ACC112 (cell line): ENCODE measurements at regions not wholly inside any gene's neighbourhood (a gene's known extent, or its start where the extent isn't known, plus 50 kb on each side); places are given as distances from the start of the nearest gene placed in this dataset.
A peak's percentile ranks its signal among the peaks of the same experiment; 100 is the strongest.

ENCODE experiments used
- H2AFZ ChIP-seq: fragments of 200-600 bp; sonication (generic); one replicate; pipeline ENCODE4 v1.6.0; 2017; ENCODE audit warnings: antibody characterized with exemption, low read length; ENCODE audit not compliant: unreplicated experiment
- H3K27ac ChIP-seq: fragments of 200-600 bp; sonication (generic); 2 replicates; pipeline ENCODE4 v1.5.1; 2014; ENCODE audit warnings: low read depth, mild to moderate bottlenecking, antibody characterized with exemption, low read length, moderate library complexity
- H3K27me3 ChIP-seq: fragments of 200-600 bp; sonication (generic); 2 replicates; pipeline ENCODE4 v1.6.1; 2014; ENCODE audit warnings: mild to moderate bottlenecking, antibody characterized with exemption, low read length, moderate library complexity, mixed read lengths; ENCODE audit not compliant: insufficient read depth
- H3K36me3 ChIP-seq: fragments of 200-600 bp; sonication (generic); 2 replicates; pipeline ENCODE4 v1.6.1; 2016; ENCODE audit warnings: mild to moderate bottlenecking, antibody characterized with exemption, low read length, moderate library complexity, mixed read lengths; ENCODE audit not compliant: insufficient read depth
- H3K4me1 ChIP-seq: fragments of 200-600 bp; sonication (generic); one replicate; pipeline ENCODE4 v1.6.1; 2016; ENCODE audit warnings: low read length, mixed read lengths; ENCODE audit not compliant: insufficient read depth, unreplicated experiment, control insufficient read depth
- H3K4me3 ChIP-seq: fragments of 200-600 bp; sonication (generic); 2 replicates; pipeline ENCODE4 v1.5.1; 2014; ENCODE audit warnings: mild to moderate bottlenecking, low read depth, low read length
- H3K79me2 ChIP-seq: fragments of 200-600 bp; sonication (generic); one replicate; pipeline ENCODE4 v1.6.0; 2016; ENCODE audit warnings: low read length; ENCODE audit not compliant: control insufficient read depth, unreplicated experiment, insufficient read depth

DNA sequence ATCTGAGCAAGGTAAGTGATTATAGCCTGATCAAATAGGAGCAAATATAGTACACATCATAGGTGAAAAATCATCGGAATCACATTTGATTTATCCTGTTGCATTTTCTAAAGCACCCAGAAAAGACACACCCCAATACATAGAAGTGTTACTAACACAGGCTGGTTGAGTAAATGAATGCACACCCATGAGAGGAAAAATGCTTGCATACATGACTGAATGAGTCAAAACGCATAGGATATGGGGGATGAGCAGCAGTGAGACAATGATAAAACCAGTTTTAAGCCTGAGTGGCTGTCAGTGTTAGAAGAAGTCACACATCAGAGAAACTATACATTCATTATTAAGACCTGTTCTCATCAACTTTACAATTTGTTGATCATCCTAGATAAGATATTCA lies 449.6 kb upstream of the CDH20 start:
- no peaks in the 10 kb centered on the region for H3K36me3 ChIP-seq
- H3K27ac ChIP-seq, result no peak overlapping the region

DNA sequence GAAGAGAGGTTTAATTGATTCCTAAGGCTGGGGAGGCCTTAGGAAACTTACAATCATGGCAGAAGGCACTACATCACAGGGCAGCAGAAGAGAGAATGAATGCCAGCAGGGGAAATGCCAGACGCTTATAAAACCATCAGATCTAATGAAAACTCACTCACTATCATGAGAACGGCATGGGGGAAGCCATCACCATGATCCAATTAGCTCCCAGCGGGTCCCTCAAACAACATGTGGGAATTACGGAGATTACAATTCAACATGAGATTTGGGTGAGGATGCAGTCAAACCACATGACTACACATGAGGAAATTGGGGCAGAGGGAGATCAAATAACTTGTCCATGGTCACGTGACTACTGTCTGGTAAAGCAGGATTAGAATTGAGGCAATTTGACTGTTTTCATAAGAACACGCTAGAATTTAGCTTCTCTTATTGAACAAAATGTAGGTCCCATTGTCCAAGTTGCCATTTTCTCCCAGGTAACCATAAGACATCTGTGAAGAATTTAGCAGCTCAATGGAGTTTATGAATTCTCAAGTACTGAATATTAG lies 445.1 kb upstream of the CDH20 start:
- H3K4me1 ChIP-seq, result peaks cover 12% of the 10 kb centered on the region
- H3K79me2 ChIP-seq, result no peaks in the 10 kb centered on the region
- no peak overlapping the region for H2AFZ ChIP-seq
- no peaks in the 10 kb centered on the region for H3K36me3 ChIP-seq
- H3K27me3 ChIP-seq, result no peaks in the 10 kb centered on the region
- H3K4me3 ChIP-seq, result no peak overlapping the region
- no peak overlapping the region for H3K27ac ChIP-seq

More for the DNA sequence above, 449.6 kb upstream of the CDH20 start:
- Histone ChIP-seq H3K27me3 (no peaks in the 10 kb centered on the region), H3K79me2 (no peaks in the 10 kb centered on the region), H3K4me1 (no peaks in the 10 kb centered on the region), H2AFZ (no peak overlapping the region), H3K4me3 (no peak overlapping the region)

DNA sequence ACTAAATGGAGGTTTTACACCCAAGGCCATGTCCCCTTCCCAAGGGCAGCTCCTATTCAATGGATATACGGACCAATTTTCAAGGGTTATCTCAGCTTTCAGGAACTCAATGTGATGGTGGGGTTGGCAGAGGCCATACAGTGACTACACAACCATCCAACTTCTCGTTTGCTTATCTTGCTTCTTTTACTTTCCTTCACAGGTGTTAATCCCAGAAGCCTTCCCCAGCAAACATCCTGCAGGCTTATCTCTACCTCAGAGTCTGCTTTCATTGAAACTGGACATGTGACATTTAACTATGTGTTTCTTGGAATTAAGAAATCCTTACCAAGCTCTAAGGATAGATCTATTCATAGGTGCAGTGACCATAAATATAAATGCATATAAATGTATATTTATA lies 443.8 kb upstream of the CDH20 start:
- no peaks in the 10 kb centered on the region for H3K36me3 ChIP-seq
- H3K79me2 ChIP-seq, result no peaks in the 10 kb centered on the region
- H3K27ac ChIP-seq, result no peak overlapping the region

DNA sequence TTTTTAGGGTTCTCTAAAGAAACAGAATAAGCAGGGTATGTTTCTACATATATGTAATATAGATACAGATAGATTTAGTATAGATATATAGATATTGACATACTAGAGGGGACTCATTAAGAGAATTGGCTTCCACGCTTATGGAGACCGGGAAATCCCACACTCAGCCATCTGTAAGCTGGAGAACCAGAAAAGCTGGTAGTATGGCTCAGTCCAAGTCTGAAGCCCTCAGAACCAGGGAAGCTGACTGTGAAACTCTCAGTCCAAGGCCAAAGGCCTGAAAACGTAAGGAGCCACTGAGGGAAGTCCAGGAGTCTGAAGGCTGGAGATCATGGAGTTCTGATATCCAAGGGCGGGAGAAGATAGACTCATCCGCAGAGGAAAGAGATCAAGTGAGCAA lies 441.3 kb upstream of the CDH20 start:
- no peak overlapping the region for H3K4me3 ChIP-seq
- peaks cover 45% of the 10 kb centered on the region for H3K4me1 ChIP-seq
- no peaks in the 10 kb centered on the region for H3K36me3 ChIP-seq
- peak overlapping the region; percentile 96 for H3K27ac ChIP-seq
- H3K79me2 ChIP-seq, result no peaks in the 10 kb centered on the region
- H3K27me3 ChIP-seq, result no peaks in the 10 kb centered on the region
- H2AFZ ChIP-seq, result no peak overlapping the region

More for the DNA sequence above, 443.8 kb upstream of the CDH20 start:
- H3K4me3 ChIP-seq, result no peak overlapping the region
- peaks cover 25% of the 10 kb centered on the region for H3K4me1 ChIP-seq
- no peaks in the 10 kb centered on the region for H3K27me3 ChIP-seq
- no peak overlapping the region for H2AFZ ChIP-seq

DNA sequence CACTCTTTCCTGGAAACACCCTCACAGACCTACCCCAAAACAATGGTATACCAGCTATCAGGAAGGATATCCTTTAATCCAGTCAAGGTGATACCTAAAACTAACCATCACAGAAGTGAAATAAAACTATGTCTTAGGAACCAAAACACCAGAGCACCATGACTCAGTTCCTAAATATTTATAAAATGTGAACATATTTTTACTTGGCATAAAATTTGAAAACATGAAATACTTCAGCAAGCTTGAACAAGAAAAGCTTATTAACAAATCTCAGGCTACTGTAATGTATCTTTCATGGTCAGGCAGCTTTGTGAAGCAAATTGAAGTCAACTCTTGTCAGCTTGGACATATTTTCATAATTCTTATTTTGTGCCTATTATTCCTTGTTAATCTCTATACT lies 440.8 kb upstream of the CDH20 start:
- Histone ChIP-seq H2AFZ (no peak overlapping the region), H3K36me3 (no peaks in the 10 kb centered on the region), H3K4me3 (no peak overlapping the region; the same call in 1 of the 2 replicates), H3K79me2 (no peaks in the 10 kb centered on the region), H3K27me3 (no peaks in the 10 kb centered on the region), H3K27ac (peak overlapping the region; percentile 96), H3K4me1 (peaks cover 45% of the 10 kb centered on the region)

DNA sequence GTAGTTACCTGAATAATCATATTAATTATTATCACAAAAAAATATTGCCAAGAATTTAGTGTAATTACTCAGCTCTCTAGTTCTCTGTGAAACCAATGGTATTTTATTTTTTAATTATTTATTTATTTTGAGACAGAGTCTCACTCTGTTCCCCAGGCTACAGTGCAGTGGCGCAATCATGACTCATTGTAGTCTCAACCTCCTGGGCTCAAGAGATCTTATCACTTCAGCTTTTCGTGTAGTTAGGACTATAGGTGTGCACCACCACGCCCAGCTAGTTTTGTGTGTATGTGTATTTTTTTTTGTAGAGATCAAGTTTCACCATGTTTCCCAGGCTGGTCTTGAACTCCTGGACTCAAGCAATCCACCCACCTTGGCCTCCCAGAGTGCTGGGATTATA lies 440.4 kb upstream of the CDH20 start:
- Histone ChIP-seq H3K36me3 (no peaks in the 10 kb centered on the region), H2AFZ (no peak overlapping the region), H3K27me3 (no peaks in the 10 kb centered on the region), H3K79me2 (no peaks in the 10 kb centered on the region), H3K4me3 (peak overlapping the region; percentile 44; the same call in 1 of the 2 replicates), H3K4me1 (peaks cover 45% of the 10 kb centered on the region), H3K27ac (peak overlapping the region; percentile 96)

DNA sequence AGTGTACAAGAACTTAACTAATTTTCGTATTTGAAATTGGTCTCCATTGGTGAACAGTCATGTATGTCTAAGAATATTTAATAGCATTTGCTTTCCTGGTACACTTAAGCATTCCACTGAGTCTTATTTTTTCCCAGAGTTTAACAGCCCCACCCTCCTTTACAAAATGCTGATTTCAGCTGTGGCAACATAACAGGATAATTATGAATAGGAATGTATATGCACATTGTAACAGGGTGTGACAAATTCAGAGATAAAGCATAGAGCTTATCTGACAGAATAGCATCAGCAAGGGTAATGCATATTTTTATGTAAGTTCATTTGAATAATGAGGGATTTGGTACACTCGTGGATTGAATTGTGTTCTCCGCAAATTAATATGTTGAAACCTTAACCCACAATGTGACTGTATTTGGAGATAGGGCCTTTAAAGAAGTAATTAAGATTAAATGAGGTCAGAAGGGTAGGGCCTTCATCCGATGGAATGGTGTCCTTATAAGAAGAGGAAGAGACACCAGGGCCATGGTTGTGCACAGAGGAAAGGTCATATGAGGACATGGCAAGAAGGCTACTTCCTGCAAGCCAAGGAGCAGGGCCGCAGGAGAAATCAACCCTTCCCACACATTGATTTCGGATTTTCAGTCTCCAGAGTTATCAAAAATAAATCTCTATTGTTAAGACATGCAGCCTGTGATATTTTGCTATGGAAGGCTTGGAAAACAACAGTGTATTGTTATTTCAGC lies 439.7 kb upstream of the CDH20 start:
- H3K79me2 ChIP-seq, result no peaks in the 10 kb centered on the region
- H3K36me3 ChIP-seq, result no peaks in the 10 kb centered on the region
- no peak overlapping the region for H2AFZ ChIP-seq
- H3K4me3 ChIP-seq, result peak overlapping the region; percentile 44; the same call in 1 of the 2 replicates
- H3K27ac ChIP-seq, result peak overlapping the region; percentile 96
- H3K27me3 ChIP-seq, result no peaks in the 10 kb centered on the region
- H3K4me1 ChIP-seq, result peaks cover 45% of the 10 kb centered on the region

DNA sequence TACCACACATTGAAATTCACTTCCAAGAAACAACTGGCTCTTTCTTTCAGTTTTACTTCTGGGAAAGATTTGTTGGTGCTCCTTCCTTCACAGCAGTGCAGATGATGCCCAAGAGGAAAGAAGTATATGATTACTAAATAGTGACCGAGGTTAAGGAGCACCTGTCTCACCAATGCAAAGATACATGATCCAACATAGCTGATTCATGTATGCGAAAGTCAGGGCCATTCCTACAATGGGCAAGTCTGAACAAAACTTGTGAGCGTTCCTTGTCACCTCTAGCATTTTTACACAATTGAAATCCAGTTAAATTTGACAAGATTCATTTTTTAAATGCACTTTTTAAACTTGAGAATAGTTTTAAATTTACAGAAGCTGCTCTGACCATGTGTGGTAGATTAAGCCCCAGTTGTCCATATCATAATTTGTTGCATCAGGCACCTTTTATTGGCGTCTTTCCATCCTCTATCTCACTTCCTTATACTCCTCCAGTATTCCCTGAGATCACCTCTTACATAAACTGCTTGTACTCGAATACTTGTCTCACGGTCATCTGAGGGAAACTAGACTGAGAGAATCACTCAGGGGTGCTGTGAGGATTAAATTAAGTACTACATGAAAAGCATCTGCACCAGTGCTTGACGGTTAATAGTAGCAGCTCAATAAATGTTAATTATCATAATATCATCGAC lies 438.8 kb upstream of the CDH20 start:
- Histone ChIP-seq H3K4me3 (no peak overlapping the region), H3K4me1 (peaks cover 45% of the 10 kb centered on the region), H3K36me3 (no peaks in the 10 kb centered on the region), H2AFZ (no peak overlapping the region), H3K79me2 (no peaks in the 10 kb centered on the region), H3K27me3 (no peaks in the 10 kb centered on the region), H3K27ac (no peak overlapping the region)

DNA sequence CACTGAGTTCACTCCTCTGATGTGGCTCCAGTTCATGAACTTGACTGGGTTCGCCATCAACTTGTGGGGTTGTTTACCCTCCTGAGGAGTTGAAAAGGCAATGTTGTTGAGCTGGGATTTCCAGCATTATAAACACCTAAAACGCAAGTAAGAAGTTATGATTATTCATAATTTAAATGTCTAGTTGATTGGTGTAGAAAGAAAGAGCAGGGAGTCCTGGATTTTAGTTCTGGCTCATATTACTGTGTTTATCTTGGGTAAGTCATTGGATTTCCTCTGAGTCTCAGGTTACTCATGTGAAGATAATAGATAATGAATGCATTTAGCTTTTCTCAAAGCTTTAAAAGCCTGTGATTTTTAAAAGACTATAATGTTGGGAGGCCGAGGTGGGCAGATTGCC lies 438.0 kb upstream of the CDH20 start:
- Histone ChIP-seq H3K36me3 (no peaks in the 10 kb centered on the region), H3K4me1 (peaks cover 45% of the 10 kb centered on the region), H3K4me3 (no peak overlapping the region), H3K27ac (0 out of 2 replicates have a peak overlapping the region, but pooled peaks have one; percentile 4), H3K27me3 (no peaks in the 10 kb centered on the region), H2AFZ (no peak overlapping the region), H3K79me2 (no peaks in the 10 kb centered on the region)

DNA sequence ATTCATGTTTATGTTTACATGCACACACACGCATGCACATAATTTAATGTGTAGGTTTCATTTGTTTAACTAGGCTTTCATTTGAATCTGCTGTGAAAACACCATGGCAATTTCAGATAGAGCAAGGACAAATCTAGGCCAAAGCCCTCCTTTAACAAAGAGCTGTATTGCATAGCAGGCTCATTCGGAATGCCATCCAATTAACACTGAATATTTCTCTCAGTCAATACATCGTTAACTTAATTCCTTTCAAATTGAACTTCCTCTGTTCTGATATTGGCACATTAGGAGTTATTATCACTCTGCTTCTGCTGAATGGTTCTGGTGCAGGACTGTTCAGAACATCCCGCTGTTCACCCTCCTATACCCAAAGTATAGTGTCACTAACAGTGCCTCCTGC lies 435.1 kb upstream of the CDH20 start:
- H3K36me3 ChIP-seq, result no peaks in the 10 kb centered on the region
- H3K27ac ChIP-seq, result no peak overlapping the region
- no peaks in the 10 kb centered on the region for H3K79me2 ChIP-seq
- no peak overlapping the region for H2AFZ ChIP-seq
- H3K4me1 ChIP-seq, result peaks cover 34% of the 10 kb centered on the region
- no peak overlapping the region for H3K4me3 ChIP-seq
- no peaks in the 10 kb centered on the region for H3K27me3 ChIP-seq
